OCI-LY7 (cell line): ENCODE measurements at regions not wholly inside any gene's neighbourhood (a gene's known extent, or its start where the extent isn't known, plus 50 kb on each side); places are given as distances from the start of the nearest gene placed in this dataset.

Source experiments
- BruUV-seq: library from RNA; stranded (reverse); fragments of 400-500 nt; replicated peaks from 2 replicates; lab custom pipeline; 2021; lab: Mats Ljungman, UMichigan
- CTCF ChIA-PET: fragments of 300-600 bp; sonication (Branson Sonifier 250); formaldehyde crosslinking; loops from one replicate; lab custom pipeline; 2022; ENCODE audit warnings: antibody characterized with exemption; ENCODE audit not compliant: unreplicated experiment; lab: Charles Lee
- POLR2A ChIA-PET: fragments of 300-600 bp; sonication (Branson Sonifier 250); formaldehyde crosslinking; loops from one replicate; lab custom pipeline; 2022; ENCODE audit warnings: antibody characterized with exemption; lab: Charles Lee
- DNase-seq: peaks from one replicate; pipeline ENCODE4 v3.0.0-alpha.2; 2015; ENCODE audit warnings: low spot score
- H2AFZ ChIP-seq: fragments of 200-600 bp; sonication (generic), shearing (Covaris generic); 2 replicates; pipeline ENCODE4 v1.6.1; 2014; ENCODE audit warnings: mild to moderate bottlenecking, antibody characterized with exemption, low read length, moderate library complexity
- H3K27ac ChIP-seq: fragments of 200-600 bp; sonication (generic); 2 replicates; pipeline ENCODE4 v1.5.1; 2014; ENCODE audit warnings: mixed run types, low read depth, mild to moderate bottlenecking, moderate library complexity, low read length, inconsistent platforms; ENCODE audit not compliant: poor library complexity, severe bottlenecking
- H3K36me3 ChIP-seq: fragments of 200-600 bp; sonication (generic); 2 replicates; pipeline ENCODE4 v1.6.1; 2014; ENCODE audit warnings: mild to moderate bottlenecking, antibody characterized with exemption, low read length, moderate library complexity, mixed read lengths; ENCODE audit not compliant: insufficient read depth
- H3K4me1 ChIP-seq: fragments of 200-600 bp; sonication (generic); 2 replicates; pipeline ENCODE4 v1.5.1; 2014; ENCODE audit warnings: mild to moderate bottlenecking, low read length; ENCODE audit not compliant: insufficient read depth, poor library complexity, severe bottlenecking
- H3K4me2 ChIP-seq: fragments of 200-600 bp; sonication (generic); 2 replicates; pipeline ENCODE4 v1.6.1; 2014; ENCODE audit warnings: mild to moderate bottlenecking, low read length
- H3K4me3 ChIP-seq: fragments of 200-600 bp; sonication (generic); 2 replicates; pipeline ENCODE4 v1.5.1; 2014; ENCODE audit warnings: mild to moderate bottlenecking, low read depth, low read length; ENCODE audit not compliant: poor library complexity, severe bottlenecking
- H3K79me2 ChIP-seq: fragments of 200-600 bp; sonication (generic); 2 replicates; pipeline ENCODE4 v1.6.1; 2016; ENCODE audit warnings: low read depth, mild to moderate bottlenecking, low read length, moderate library complexity, mixed read lengths; ENCODE audit not compliant: insufficient read depth
- H3K9me2 ChIP-seq: fragments of 200-600 bp; sonication (generic); 2 replicates; pipeline ENCODE4 v1.6.1; 2016; ENCODE audit warnings: mild to moderate bottlenecking, low read length, mixed read lengths; ENCODE audit not compliant: insufficient read depth
- H3K9me3 ChIP-seq: fragments of 200-600 bp; sonication (generic); 2 replicates; pipeline ENCODE4 v1.6.1; 2014; ENCODE audit warnings: mild to moderate bottlenecking, mixed run types, low read length, mixed read lengths
- H4K20me1 ChIP-seq: fragments of 200-600 bp; sonication (generic); 2 replicates; pipeline ENCODE4 v1.6.1; 2014; ENCODE audit warnings: mild to moderate bottlenecking, antibody characterized with exemption, low read length, moderate library complexity, mixed read lengths; ENCODE audit not compliant: insufficient read depth
- EZH2phosphoT487 ChIP-seq: fragments of 200-600 bp; sonication (generic); IDR thresholded peaks from 2 replicates; pipeline ENCODE4 v1.6.1; 2018; ENCODE audit warnings: low read depth, borderline replicate concordance, mild to moderate bottlenecking, mixed run types, antibody characterized with exemption, low read length, moderate library complexity, mixed read lengths
- intact Hi-C: fragments of 100-400 bp; cut with micrococcal nuclease; formaldehyde crosslinking; loops from one replicate; pipeline ENCODE4 v1.10.0; 2022; ENCODE audit not compliant: unreplicated experiment
- TF ChIP-seq, protein P1 (sequence below): fragments of 200-600 bp; sonication (generic); conservative IDR thresholded peaks from 2 replicates; pipeline ENCODE4 v1.5.1; 2014; ENCODE audit warnings: mild to moderate bottlenecking, antibody characterized with exemption, low read length, moderate library complexity, mixed read lengths

DNA sequence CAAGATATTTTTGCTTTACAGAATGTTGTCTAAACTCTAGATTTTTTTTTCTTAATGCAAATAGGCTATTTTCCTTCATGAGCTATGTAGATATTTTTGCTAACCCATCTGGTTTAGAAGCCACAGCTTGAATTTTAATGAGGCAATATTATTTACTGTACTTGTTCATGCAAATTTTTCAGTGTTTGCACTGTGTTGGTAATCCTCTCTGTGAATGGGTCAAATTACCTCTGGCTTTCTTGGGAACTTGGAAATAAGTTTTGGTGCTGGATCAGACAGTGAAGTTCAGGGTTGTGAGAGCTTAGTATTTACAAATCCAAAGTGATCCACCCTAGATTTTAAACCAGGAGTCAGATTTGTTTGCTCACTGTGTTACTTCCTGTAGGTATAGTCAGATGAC, 686.9 kb downstream of the NXPH1 start:
- DNase-seq: no peak
- no peaks in the 10 kb centered on the region for H3K4me1 ChIP-seq
- TF ChIP-seq EZH2phosphoT487: no peak
- TF ChIP-seq, protein P1, sequence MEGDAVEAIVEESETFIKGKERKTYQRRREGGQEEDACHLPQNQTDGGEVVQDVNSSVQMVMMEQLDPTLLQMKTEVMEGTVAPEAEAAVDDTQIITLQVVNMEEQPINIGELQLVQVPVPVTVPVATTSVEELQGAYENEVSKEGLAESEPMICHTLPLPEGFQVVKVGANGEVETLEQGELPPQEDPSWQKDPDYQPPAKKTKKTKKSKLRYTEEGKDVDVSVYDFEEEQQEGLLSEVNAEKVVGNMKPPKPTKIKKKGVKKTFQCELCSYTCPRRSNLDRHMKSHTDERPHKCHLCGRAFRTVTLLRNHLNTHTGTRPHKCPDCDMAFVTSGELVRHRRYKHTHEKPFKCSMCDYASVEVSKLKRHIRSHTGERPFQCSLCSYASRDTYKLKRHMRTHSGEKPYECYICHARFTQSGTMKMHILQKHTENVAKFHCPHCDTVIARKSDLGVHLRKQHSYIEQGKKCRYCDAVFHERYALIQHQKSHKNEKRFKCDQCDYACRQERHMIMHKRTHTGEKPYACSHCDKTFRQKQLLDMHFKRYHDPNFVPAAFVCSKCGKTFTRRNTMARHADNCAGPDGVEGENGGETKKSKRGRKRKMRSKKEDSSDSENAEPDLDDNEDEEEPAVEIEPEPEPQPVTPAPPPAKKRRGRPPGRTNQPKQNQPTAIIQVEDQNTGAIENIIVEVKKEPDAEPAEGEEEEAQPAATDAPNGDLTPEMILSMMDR: no peak
- no peaks in the 10 kb centered on the region for H4K20me1 ChIP-seq
- H3K4me2 ChIP-seq: no peak overlapping the region
- intact Hi-C loops: no loop called here
- BruUV-seq: no TSS peak
- no peaks in the 10 kb centered on the region for H3K36me3 ChIP-seq
- H2AFZ ChIP-seq: no peak overlapping the region
- no peaks in the 10 kb centered on the region for H3K79me2 ChIP-seq
- no peak overlapping the region for H3K27ac ChIP-seq
- no peaks in the 10 kb centered on the region for H3K9me3 ChIP-seq
- no peak overlapping the region for H3K4me3 ChIP-seq
- no peaks in the 10 kb centered on the region for H3K9me2 ChIP-seq
- POLR2A ChIA-PET: no interaction called here
- CTCF ChIA-PET: no interaction called here

DNA sequence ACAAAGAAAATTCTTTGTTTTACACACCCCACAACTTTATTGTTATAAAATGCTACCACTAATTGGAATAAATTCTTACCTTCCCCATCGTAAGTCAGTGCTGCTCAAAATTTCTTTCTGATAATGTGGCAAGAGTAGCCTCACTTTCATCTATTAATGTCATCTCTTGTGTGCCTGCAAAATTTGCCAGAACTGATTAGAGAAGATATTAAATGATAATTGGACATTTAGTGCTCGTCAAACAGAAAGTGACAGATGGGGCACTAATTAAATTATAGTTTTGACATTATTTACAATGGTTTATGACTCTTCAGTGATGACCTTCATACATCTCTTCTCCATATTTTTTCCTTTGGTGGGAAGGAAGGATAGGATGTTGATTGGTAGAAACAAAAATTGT, 690.9 kb downstream of the NXPH1 start:
- H3K4me2 ChIP-seq: no peak overlapping the region
- ChIA-PET POLR2A (interaction anchor here (0.6 to 0.7 kb wide), 2 partner anchors 143 to 848 kb away, joined by 3 read pairs; no protein-coding TSS in a partner anchor), CTCF (no interaction called here)
- H4K20me1 ChIP-seq: no peaks in the 10 kb centered on the region
- no peaks in the 10 kb centered on the region for H3K79me2 ChIP-seq
- no TSS peak for BruUV-seq
- no peaks in the 10 kb centered on the region for H3K36me3 ChIP-seq
- no peaks in the 10 kb centered on the region for H3K9me3 ChIP-seq
- H3K9me2 ChIP-seq: no peaks in the 10 kb centered on the region
- H3K4me1 ChIP-seq: no peaks in the 10 kb centered on the region
- TF ChIP-seq, protein P1: no peak
- TF ChIP-seq EZH2phosphoT487: no peak
- H2AFZ ChIP-seq: no peak overlapping the region
- H3K27ac ChIP-seq: no peak overlapping the region
- no peak for DNase-seq
- H3K4me3 ChIP-seq: no peak overlapping the region
- intact Hi-C loops: no loop called here

DNA sequence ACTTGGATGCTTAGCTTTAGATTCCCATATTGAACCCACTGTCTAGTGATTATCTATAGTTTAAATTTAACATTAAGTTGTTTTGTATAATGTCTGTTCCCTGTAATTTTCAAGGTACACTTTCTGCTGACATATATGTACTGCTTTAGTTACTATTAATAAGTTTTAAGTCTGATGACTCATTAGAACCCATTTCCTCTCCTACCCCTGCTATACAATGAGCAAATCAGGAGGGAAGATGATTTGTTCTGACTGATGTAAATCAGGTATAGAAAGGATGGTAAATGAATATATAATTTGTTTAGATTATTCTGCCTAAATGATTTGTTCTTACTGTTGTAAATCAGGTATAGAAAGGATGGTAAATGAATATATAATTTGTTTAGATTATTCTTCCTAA, 691.8 kb downstream of the NXPH1 start:
- H3K9me2 ChIP-seq: no peaks in the 10 kb centered on the region
- no peaks in the 10 kb centered on the region for H3K9me3 ChIP-seq
- ChIA-PET CTCF (no interaction called here), POLR2A (interaction anchor here (0.7 kb wide), 1 partner anchor 847 kb away, joined by 3 read pairs; no protein-coding TSS in a partner anchor)
- intact Hi-C loops: no loop called here
- DNase-seq: no peak
- no peak overlapping the region for H2AFZ ChIP-seq
- TF ChIP-seq, protein P1: no peak
- TF ChIP-seq EZH2phosphoT487: no peak
- no peaks in the 10 kb centered on the region for H4K20me1 ChIP-seq
- no TSS peak for BruUV-seq
- H3K27ac ChIP-seq: no peak overlapping the region
- no peak overlapping the region for H3K4me2 ChIP-seq
- no peaks in the 10 kb centered on the region for H3K79me2 ChIP-seq
- no peaks in the 10 kb centered on the region for H3K36me3 ChIP-seq
- no peaks in the 10 kb centered on the region for H3K4me1 ChIP-seq
- no peak overlapping the region for H3K4me3 ChIP-seq
